ENCODE measurements at regions not wholly inside any gene's neighbourhood (a gene's known extent, or its start where the extent isn't known, plus 50 kb on each side); places are given as distances from the start of the nearest gene placed in this dataset.
A peak's percentile ranks its signal among the peaks of the same experiment; 100 is the strongest.

DNA sequence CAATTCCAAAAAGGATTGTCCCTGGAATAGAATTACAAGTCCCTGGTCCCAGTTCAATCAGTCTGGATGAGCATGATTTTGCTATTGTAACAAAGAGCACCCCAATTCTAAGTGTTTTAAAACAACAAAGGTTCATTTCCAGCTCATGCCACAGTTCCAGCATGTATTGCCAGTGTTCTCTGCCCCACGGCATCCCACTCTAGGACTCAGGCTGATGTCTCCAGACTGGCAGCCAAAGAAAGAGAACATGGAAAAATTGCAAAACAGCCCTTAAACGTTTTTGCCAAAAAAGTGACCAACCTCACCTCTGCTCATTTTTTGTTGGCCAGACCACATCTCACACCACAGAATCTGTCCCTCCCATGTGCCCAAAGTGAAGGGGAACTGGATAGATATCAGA, 116.0 kb upstream of the PLXNC1 start:
- no peak for DNase-seq

- DNase-seq = no peak
Measured at GRCh38 chr12:94033101-94033500, 115.3 kb upstream of the PLXNC1 start.

- DNase-seq = no peak
Measured at GRCh38 chr12:94033784-94034183, 114.6 kb upstream of the PLXNC1 start.

DNA sequence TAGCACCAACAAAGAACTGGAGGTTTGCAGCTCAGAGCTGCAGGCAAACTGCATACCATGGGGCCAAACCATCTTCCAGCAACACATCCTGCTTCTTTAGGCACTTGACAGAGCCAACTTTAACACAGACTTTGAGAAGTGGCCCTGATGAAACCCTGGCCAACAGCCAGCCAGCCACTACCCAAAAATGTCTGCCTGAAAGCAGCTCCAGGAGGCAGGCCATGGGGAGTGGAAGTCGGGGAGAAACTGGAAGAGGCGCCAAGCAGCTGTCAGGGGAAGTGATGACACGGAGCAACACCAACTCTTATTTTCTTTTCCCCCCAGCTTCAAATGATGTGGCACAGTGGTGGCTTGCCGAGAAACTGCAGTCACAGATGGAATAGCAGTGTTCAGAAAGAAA, 110.9 kb upstream of the PLXNC1 start:
- peak in 1 of 2 experiments; percentile 29 for DNase-seq

DNA sequence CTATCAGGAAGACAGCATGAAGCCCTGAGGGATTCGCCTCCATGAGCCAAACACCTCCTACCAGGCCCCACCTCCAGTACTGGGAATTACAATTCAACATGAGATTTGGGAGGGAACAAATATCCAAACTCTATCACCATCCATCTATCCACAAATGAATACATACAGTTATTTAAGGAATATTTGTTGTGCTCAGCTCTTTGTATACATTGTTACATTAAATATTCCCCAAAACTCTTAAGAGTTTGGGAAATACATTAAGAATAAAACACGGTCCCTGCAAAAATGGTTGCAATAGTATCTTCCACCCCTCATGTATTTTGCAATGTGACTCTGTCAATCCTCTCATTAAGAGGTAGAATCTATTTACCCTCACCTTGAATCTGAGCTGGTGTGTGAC, 109.8 kb upstream of the PLXNC1 start:
- no peak for DNase-seq

GRCh38 chr12:94039199-94039840, 109.1 kb upstream of the PLXNC1 start:
- no peak for DNase-seq

- DNase-seq = no peak
Measured at GRCh38 chr12:94039914-94040313, 108.5 kb upstream of the PLXNC1 start.

GRCh38 chr12:94041850-94042249, 106.5 kb upstream of the PLXNC1 start:
- no peak for DNase-seq

GRCh38 chr12:94042321-94042720, 106.1 kb upstream of the PLXNC1 start:
- no peak for DNase-seq

- no peak for DNase-seq
Measured at GRCh38 chr12:94046626-94047410, 101.6 kb upstream of the PLXNC1 start.

DNA sequence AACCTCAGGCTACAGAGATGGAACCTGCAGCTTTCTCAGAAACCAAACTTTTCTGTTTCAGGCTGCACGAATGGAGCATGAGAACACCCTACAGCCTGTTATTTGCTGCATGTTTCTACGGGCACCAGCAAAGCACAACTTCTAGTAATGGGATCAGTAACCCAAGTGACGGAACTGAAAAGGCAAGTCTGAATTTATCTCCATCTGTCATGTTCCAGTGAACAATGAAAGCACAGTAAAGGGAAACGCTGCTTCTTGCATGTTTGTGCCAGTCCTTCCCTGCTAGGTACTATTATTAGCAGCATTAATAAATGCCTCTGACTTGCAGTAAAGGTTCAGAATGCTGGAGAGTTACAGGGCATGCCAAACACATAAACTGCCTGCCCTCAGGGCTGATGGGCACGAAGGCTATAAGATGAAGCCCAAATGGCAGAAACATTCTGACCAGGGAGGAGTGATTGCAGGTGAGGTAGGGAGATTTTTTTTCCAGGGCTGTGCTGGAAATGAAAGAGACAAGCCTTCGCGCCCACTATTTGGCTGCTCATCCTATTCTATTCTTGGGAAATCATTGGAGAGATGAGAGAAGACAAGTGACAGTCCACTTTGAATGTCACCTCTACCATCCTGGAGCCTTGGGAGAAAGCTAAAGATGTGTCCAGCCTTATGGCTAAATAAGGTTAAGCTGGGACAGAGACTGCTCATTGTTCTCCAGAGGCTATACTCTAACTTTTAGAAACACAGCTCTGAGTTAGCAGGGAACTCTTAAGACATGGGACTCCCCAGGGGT, 100.4 kb upstream of the PLXNC1 start:
- DNase-seq = peak in 1 of 2 experiments; percentile 37

DNA sequence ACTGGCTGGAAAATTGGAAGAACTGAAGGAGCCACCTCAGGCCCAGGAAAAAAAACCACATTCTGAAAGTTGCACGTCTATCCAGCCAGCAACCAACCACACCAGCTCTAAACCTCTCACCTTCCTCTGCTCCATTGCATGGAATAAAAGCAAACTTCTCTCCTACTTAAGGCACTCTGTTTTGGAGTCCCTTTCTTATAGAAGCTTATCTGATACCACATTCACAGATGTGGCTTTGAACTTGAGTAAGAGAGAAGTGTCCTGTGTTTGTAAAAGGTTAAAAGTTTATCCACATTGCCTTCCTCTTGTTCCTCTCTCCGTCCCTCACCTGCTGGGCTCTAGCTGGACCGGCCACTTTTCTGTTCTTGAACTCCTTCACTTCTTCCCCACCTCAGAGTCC, 99.6 kb upstream of the PLXNC1 start:
- no peak for DNase-seq

- no peak for DNase-seq
Measured at GRCh38 chr12:94049718-94050117, 98.7 kb upstream of the PLXNC1 start.

GRCh38 chr12:94053676-94054075, 94.7 kb upstream of the PLXNC1 start:
- DNase-seq = no peak

DNA sequence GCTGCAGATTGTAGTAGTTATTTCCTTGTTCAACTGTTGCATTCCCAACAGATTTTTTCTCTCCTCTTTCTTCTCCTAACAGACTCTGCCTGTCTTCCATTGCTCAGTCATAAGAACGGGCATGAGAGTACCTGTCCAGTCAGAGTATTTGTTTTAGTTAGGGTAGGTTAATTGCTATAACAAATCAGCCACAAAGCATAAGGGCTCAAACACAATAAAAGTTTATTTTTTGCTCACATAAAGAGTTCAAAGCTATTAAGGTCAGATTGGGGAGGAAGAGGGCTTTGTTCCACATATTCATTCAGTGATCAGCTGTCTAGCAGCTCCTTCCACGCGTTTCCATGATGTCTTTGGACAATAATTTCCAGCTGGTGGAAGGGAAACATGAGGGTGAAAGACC, 92.8 kb upstream of the PLXNC1 start:
- DNase-seq = no peak

DNA sequence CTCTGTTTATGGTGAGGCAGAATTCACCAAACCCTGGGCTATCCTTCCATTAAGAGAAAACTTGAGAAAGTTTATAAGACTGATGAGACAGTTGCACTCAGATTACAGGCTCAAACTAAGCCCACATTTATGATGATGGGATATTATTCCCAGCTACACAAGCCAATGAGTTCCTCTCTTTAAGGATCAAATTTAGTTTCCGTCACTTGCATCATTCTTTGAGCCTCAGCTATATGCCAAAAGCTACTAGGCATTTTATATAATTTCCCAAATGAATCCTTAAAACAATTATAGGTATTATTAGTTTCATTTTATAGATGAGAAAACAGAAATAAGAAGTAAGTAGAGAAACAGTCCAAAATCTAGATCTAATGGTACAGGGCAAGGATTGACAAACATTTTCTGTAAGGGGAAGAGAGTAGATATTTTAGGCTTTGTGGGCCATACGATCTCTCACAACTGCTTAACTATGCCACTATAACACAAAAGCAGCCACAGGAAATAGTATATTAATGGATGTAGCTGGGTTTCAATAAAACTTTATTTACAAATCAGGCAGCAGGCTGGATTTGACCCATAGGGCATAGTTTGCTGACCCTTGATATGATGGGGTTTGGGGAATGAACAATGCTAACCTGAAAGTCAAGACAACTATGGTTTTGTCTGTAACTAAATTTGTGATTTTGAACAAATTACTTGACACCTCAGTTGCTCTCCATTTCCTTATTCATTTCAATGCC, 91.8 kb upstream of the PLXNC1 start:
- DNase-seq = no peak

- DNase-seq = no peak
Measured at GRCh38 chr12:94057262-94058151, 90.9 kb upstream of the PLXNC1 start.

DNA sequence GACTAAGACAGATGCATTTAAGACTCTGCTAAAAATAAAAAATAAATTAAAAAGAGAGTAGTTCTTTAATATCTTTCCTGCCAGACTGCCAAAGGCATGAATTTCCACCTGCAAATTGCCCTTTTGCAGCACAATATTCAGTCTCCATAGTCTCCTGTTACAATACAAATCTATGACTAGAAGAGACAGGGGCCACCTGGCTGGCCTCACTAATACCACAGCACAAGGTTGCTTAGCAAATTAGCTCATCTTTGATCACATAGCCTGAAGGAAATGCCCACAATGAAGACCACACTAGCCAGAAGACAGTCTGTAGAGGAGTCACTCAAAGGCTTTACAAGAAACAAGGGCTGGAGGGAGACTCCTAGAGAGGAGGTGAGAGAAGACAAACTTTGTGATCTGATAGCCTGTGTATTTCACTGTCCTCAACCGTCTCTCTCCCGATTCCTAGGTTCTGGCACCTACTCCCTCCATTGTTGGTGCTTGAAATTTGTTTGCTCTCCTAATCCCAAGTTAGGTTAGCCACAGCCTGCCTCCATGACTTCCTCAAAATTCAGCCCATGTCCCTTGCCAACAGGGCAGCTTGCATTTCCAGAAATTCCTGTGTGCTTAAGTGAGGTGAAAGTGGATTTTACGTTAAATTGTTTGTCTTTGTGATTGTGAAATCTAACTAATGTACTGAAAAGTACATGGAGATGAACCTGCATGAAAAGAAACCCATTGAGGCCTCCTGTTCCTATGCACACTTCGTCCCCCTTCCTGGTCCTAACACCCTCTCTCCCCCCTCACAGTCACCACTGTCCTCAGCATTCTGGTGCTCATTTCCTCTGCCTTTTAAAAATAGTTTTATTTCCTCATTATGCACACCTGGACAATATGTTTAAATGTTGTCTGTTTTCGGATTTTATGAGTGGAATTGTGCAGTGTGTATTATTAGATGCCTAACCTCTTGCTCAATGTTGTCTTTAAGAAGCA, 88.7 kb upstream of the PLXNC1 start:
- DNase-seq = no peak

DNA sequence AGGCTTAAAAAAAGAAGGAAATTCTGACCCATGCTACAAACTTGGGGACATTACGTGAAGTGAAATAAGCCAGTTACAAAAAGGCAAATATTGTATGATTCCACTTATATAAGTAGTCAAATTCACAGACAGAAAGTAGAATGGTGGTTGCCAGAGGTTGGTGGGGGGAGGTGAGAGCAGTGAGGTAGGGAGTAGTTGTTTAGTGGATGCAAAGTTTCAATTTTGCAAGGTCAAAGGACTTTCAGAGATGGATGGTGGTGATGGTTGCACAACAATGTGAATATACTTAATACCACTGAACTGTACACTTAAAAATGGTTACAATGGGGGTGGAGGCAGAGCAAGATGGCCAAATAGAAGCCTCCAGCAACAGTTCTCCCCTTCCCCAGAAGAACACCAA, 86.2 kb upstream of the PLXNC1 start:
- no peak for DNase-seq

DNA sequence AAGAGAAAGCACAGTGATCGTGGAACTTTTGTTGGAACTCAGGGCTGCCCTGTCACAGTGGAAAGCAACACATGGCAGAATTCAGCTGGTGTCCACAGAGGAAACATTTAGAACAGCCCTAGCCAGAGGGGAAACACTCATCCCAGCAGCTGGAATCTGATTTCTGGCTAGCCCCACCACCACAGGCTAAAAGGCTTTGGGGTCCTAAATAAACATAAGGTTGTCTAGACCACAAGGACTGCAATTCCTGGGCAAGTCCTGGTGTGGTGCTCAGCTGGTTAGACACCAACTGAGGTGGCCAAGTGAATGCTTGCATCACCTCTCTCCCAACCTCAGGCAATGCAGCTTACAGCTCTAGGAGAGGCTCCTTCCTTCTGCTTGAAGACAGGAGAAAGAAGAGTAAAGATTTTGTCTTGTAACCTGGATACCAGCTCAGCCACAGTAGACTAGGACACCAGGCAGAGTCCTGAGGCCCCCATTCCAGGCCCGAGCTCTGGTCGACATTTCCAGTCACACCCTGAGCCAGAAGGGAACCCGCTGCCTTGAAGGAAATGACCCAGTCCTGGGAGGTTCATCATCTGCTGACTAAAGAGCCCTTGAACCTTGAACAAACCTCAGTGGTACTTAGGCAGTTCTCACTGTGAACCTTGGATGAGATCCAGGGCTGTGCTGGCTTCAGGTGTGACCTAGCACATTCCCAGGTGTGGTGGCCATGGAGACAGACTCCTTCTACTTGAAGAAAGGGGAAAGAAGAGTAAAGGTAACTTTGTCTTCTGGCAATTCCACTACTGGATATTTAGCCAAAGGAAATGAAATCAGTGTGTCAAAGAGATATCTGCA, 85.4 kb upstream of the PLXNC1 start:
- no peak for DNase-seq

Measured in NCI-H446 (cell line).